ENCODE measurements at regions not wholly inside any gene's neighbourhood (a gene's known extent, or its start where the extent isn't known, plus 50 kb on each side); places are given as distances from the start of the nearest gene placed in this dataset.

DNA sequence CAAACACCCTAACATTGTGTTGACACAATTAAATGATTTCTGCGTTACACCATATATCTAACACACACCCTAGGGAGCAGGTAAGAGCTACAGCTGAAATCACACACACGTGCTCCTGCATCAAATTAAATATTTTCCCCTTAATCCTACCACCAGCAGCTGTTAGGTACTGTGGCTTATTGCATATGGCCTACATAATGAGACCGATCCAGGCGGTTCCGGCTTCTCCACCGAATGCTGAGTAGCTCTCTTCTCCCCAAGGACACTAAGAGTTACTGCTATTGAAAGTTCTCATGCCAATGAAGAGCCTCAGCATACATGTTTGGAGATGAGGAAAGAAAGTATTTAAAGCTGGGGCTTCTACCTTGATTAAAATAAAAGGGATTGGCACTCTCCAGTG, 472.2 kb upstream of the STXBP6 start:
- DNase-seq, result no peak
- Histone ChIP-seq H3K4me1 (ENCODE audit: control insufficient read depth in 1 of 2, insufficient read depth in 2 of 2, low read depth in 1 of 2, low read length in 1 of 2) (no peaks in the 10 kb centered on the region), H3K27ac (ENCODE audit: low read depth in 2 of 2, low read length in 1 of 2) (no peak overlapping the region), H3K36me3 (replicated peaks in 1 of 2; ENCODE audit: control insufficient read depth in 1 of 2, insufficient read depth in 2 of 2, low read length in 1 of 2) (no peaks in the 10 kb centered on the region), H3K9me2 (no peaks in the 10 kb centered on the region), H3K79me2 (ENCODE audit: insufficient read depth) (no peaks in the 10 kb centered on the region), H2AFZ (ENCODE audit: low read depth) (no peak overlapping the region), H3K4me2 (no peak overlapping the region), H3K27me3 (ENCODE audit: insufficient read depth) (no peaks in the 10 kb centered on the region), H3K9me3 (no peaks in the 10 kb centered on the region), H3K4me3 (ENCODE audit: low read depth in 2 of 2, low read length in 1 of 2) (no peak overlapping the region), H3K9ac (no peak overlapping the region), H4K20me1 (ENCODE audit: insufficient read depth) (no peaks in the 10 kb centered on the region), H3F3A (replicated peaks; ENCODE audit: insufficient read depth) (no peaks in the 10 kb centered on the region)
- POLR2A ChIA-PET, result no interaction called here
- TF ChIP-seq EP300 (IDR thresholded peaks at IDR 0.05; ENCODE audit: borderline replicate concordance in 1 of 2, low read depth in 1 of 2, low read length in 1 of 2) (no peak), FOSL2 (IDR thresholded peaks at IDR 0.05; ENCODE audit: borderline replicate concordance, low read depth) (no peak), ELF1 (IDR thresholded peaks at IDR 0.05) (no peak), TAF1 (IDR thresholded peaks at IDR 0.05; ENCODE audit: borderline replicate concordance, low read depth, low read length) (no peak)
- TF ChIP-seq, protein P1, sequence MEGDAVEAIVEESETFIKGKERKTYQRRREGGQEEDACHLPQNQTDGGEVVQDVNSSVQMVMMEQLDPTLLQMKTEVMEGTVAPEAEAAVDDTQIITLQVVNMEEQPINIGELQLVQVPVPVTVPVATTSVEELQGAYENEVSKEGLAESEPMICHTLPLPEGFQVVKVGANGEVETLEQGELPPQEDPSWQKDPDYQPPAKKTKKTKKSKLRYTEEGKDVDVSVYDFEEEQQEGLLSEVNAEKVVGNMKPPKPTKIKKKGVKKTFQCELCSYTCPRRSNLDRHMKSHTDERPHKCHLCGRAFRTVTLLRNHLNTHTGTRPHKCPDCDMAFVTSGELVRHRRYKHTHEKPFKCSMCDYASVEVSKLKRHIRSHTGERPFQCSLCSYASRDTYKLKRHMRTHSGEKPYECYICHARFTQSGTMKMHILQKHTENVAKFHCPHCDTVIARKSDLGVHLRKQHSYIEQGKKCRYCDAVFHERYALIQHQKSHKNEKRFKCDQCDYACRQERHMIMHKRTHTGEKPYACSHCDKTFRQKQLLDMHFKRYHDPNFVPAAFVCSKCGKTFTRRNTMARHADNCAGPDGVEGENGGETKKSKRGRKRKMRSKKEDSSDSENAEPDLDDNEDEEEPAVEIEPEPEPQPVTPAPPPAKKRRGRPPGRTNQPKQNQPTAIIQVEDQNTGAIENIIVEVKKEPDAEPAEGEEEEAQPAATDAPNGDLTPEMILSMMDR (IDR thresholded peaks at IDR 0.05), result no peak
- 28% methylated on average over 6 of the region's 6 CpGs for WGBS (ENCODE audit: low lambda C conversion rate)
- CTCF ChIA-PET, result interaction anchor here (1.0 to 1.5 kb wide), 2 partner anchors 16 to 19 kb away, joined by 3 to 9 read pairs; no protein-coding TSS in a partner anchor

DNA sequence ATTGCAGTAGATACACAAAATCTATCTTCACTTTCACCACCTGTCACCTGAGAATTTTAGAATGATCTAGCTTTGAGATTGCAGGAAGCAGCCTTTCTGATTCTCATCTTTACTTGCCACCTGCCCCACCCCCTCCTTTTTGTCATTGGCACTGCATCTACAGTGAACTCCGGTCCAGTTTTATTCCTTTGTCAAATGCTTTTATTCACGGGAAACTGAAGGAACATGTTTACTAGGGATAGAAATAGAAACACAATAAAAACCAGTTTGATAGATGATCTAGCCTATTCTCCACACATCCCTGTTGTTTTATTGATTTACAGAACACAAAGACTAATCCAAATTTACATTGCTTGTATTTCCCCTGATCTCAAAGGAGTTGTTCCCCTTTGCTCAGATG, 471.7 kb upstream of the STXBP6 start:
- ChIA-PET CTCF (interaction anchor here (1.5 kb wide), 1 partner anchor 17 kb away, joined by 9 read pairs; no protein-coding TSS in a partner anchor), POLR2A (no interaction called here)
- TF ChIP-seq FOSL2 (IDR thresholded peaks at IDR 0.05; ENCODE audit: borderline replicate concordance, low read depth) (no peak), NRF1 (IDR thresholded peaks at IDR 0.05; ENCODE audit: low read depth, low read length) (no peak), TCF12 (IDR thresholded peaks at IDR 0.05) (no peak), RCOR1 (IDR thresholded peaks at IDR 0.05; ENCODE audit: low read length) (no peak), ELF1 (IDR thresholded peaks at IDR 0.05) (no peak), TAF1 (IDR thresholded peaks at IDR 0.05; ENCODE audit: borderline replicate concordance, low read depth, low read length) (no peak), CHD2 (IDR thresholded peaks at IDR 0.05; ENCODE audit: low read length, partially characterized antibody) (no peak), YY1 (IDR thresholded peaks at IDR 0.05; ENCODE audit: low read depth) (no peak), MXI1 (IDR thresholded peaks at IDR 0.05; ENCODE audit: low read depth, low read length) (no peak), SMC3 (IDR thresholded peaks at IDR 0.05; ENCODE audit: low read depth, low read length) (no peak), SIN3A (IDR thresholded peaks at IDR 0.05; ENCODE audit: borderline replicate concordance, low read depth, low read length) (no peak), GATA2 (CRISPR knock-in tag; IDR thresholded peaks at IDR 0.05) (no peak), MEF2A (IDR thresholded peaks at IDR 0.05; ENCODE audit: borderline replicate concordance, low read depth) (no peak), RAD21 (IDR thresholded peaks at IDR 0.05; ENCODE audit: low read length) (no peak), NFIC (IDR thresholded peaks at IDR 0.05; ENCODE audit: borderline replicate concordance) (no peak), FOXJ3 (CRISPR knock-in tag; IDR thresholded peaks at IDR 0.05) (no peak)
- TF ChIP-seq, protein P2, sequence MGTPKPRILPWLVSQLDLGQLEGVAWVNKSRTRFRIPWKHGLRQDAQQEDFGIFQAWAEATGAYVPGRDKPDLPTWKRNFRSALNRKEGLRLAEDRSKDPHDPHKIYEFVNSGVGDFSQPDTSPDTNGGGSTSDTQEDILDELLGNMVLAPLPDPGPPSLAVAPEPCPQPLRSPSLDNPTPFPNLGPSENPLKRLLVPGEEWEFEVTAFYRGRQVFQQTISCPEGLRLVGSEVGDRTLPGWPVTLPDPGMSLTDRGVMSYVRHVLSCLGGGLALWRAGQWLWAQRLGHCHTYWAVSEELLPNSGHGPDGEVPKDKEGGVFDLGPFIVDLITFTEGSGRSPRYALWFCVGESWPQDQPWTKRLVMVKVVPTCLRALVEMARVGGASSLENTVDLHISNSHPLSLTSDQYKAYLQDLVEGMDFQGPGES (IDR thresholded peaks at IDR 0.05; ENCODE audit: low read depth, low read length), result no peak
- TF ChIP-seq, protein P3, sequence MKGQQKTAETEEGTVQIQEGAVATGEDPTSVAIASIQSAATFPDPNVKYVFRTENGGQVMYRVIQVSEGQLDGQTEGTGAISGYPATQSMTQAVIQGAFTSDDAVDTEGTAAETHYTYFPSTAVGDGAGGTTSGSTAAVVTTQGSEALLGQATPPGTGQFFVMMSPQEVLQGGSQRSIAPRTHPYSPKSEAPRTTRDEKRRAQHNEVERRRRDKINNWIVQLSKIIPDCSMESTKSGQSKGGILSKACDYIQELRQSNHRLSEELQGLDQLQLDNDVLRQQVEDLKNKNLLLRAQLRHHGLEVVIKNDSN (IDR thresholded peaks at IDR 0.05; ENCODE audit: borderline replicate concordance, low read depth), result no peak
- TF ChIP-seq, protein P4, sequence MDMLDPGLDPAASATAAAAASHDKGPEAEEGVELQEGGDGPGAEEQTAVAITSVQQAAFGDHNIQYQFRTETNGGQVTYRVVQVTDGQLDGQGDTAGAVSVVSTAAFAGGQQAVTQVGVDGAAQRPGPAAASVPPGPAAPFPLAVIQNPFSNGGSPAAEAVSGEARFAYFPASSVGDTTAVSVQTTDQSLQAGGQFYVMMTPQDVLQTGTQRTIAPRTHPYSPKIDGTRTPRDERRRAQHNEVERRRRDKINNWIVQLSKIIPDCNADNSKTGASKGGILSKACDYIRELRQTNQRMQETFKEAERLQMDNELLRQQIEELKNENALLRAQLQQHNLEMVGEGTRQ (IDR thresholded peaks at IDR 0.05; ENCODE audit: borderline replicate concordance, low read depth, low read length), result no peak
- no peaks in the 10 kb centered on the region for H3F3A ChIP-seq (replicated peaks; ENCODE audit: insufficient read depth)
- H3K4me1 ChIP-seq (ENCODE audit: control insufficient read depth in 1 of 2, insufficient read depth in 2 of 2, low read depth in 1 of 2, low read length in 1 of 2), result no peaks in the 10 kb centered on the region
- DNase-seq, result no peak
- H3K9me3 ChIP-seq, result no peaks in the 10 kb centered on the region
- H3K79me2 ChIP-seq (ENCODE audit: insufficient read depth), result no peaks in the 10 kb centered on the region
- no peaks in the 10 kb centered on the region for H4K20me1 ChIP-seq (ENCODE audit: insufficient read depth)
- H3K9ac ChIP-seq, result no peak overlapping the region
- no peak overlapping the region for H3K4me3 ChIP-seq (ENCODE audit: low read depth in 2 of 2, low read length in 1 of 2)
- H3K9me2 ChIP-seq, result no peaks in the 10 kb centered on the region
- 4% methylated on average over 2 of the region's 2 CpGs for WGBS (ENCODE audit: low lambda C conversion rate)
- no peaks in the 10 kb centered on the region for H3K27me3 ChIP-seq (ENCODE audit: insufficient read depth)
- H3K4me2 ChIP-seq, result no peak overlapping the region
- H2AFZ ChIP-seq (ENCODE audit: low read depth), result no peak overlapping the region
- H3K27ac ChIP-seq (ENCODE audit: low read depth in 2 of 2, low read length in 1 of 2), result no peak overlapping the region
- H3K36me3 ChIP-seq (replicated peaks in 1 of 2; ENCODE audit: control insufficient read depth in 1 of 2, insufficient read depth in 2 of 2, low read length in 1 of 2), result no peaks in the 10 kb centered on the region

Measured in SK-N-SH (cell line).